Activated naive CD4-positive, alpha-beta T cell treated with anti-CD3 and anti-CD28 coated beads, Interleukin-2, amount 50 U/mL, for 24 hours (primary cell): ENCODE measurements at regions not wholly inside any gene's neighbourhood (a gene's known extent, or its start where the extent isn't known, plus 50 kb on each side); places are given as distances from the start of the nearest gene placed in this dataset.

ENCODE experiments used
- H3K27ac Mint-ChIP-seq: one replicate; pipeline ENCODE4 v1.8.0; 2021; ENCODE audit warnings: mild to moderate bottlenecking, mixed read lengths
- H3K27me3 Mint-ChIP-seq: one replicate; pipeline ENCODE4 v1.8.0; 2021; ENCODE audit warnings: mixed read lengths
- H3K36me3 Mint-ChIP-seq: one replicate; pipeline ENCODE4 v1.8.0; 2021; ENCODE audit warnings: mixed read lengths
- H3K4me1 Mint-ChIP-seq: one replicate; pipeline ENCODE4 v1.8.0; 2021; ENCODE audit warnings: mixed read lengths
- H3K4me3 Mint-ChIP-seq: one replicate; pipeline ENCODE4 v1.8.0; 2021; ENCODE audit warnings: mild to moderate bottlenecking, mixed read lengths
- H3K9me3 Mint-ChIP-seq: one replicate; pipeline ENCODE4 v1.8.0; 2021; ENCODE audit warnings: mixed read lengths

GRCh38 chr3:59326246-59327024 lies 276.6 kb upstream of the CFAP20DC start:
- H3K27ac Mint-ChIP-seq: no peak overlapping the region
- H3K36me3 Mint-ChIP-seq: no peaks in the 10 kb centered on the region
- peaks cover 5% of the 10 kb centered on the region for H3K9me3 Mint-ChIP-seq
- no peaks in the 10 kb centered on the region for H3K27me3 Mint-ChIP-seq
- H3K4me3 Mint-ChIP-seq: no peak overlapping the region
- no peaks in the 10 kb centered on the region for H3K4me1 Mint-ChIP-seq

- Mint-ChIP-seq H3K4me1 (no peaks in the 10 kb centered on the region), H3K36me3 (no peaks in the 10 kb centered on the region), H3K4me3 (no peak overlapping the region), H3K27ac (no peak overlapping the region), H3K27me3 (no peaks in the 10 kb centered on the region), H3K9me3 (peaks cover 3% of the 10 kb centered on the region)
Observed at GRCh38 chr3:59321881-59322540, 272.2 kb upstream of the CFAP20DC start.

- H3K36me3 Mint-ChIP-seq: no peaks in the 10 kb centered on the region
- H3K4me1 Mint-ChIP-seq: no peaks in the 10 kb centered on the region
- H3K27me3 Mint-ChIP-seq: no peaks in the 10 kb centered on the region
- H3K27ac Mint-ChIP-seq: no peak overlapping the region
- no peak overlapping the region for H3K4me3 Mint-ChIP-seq
- H3K9me3 Mint-ChIP-seq: no peaks in the 10 kb centered on the region
Observed at GRCh38 chr3:59320080-59320479, 270.3 kb upstream of the CFAP20DC start.

GRCh38 chr3:59319442-59319841 lies 269.6 kb upstream of the CFAP20DC start:
- Mint-ChIP-seq H3K4me3 (no peak overlapping the region), H3K4me1 (peaks cover under 1% of the 10 kb centered on the region), H3K9me3 (no peaks in the 10 kb centered on the region), H3K27ac (no peak overlapping the region), H3K36me3 (no peaks in the 10 kb centered on the region), H3K27me3 (no peaks in the 10 kb centered on the region)

GRCh38 chr3:59318881-59319280 lies 269.1 kb upstream of the CFAP20DC start:
- Mint-ChIP-seq H3K4me1 (peaks cover 5% of the 10 kb centered on the region), H3K36me3 (no peaks in the 10 kb centered on the region), H3K4me3 (no peak overlapping the region), H3K27me3 (no peaks in the 10 kb centered on the region), H3K9me3 (no peaks in the 10 kb centered on the region), H3K27ac (no peak overlapping the region)

- H3K36me3 Mint-ChIP-seq: no peaks in the 10 kb centered on the region
- H3K27me3 Mint-ChIP-seq: no peaks in the 10 kb centered on the region
- H3K4me3 Mint-ChIP-seq: no peak overlapping the region
- peaks cover 5% of the 10 kb centered on the region for H3K4me1 Mint-ChIP-seq
- H3K27ac Mint-ChIP-seq: no peak overlapping the region
- H3K9me3 Mint-ChIP-seq: no peaks in the 10 kb centered on the region
Observed at GRCh38 chr3:59317386-59317785, 267.6 kb upstream of the CFAP20DC start.

- no peaks in the 10 kb centered on the region for H3K36me3 Mint-ChIP-seq
Observed at GRCh38 chr3:59316688-59317275, 267.0 kb upstream of the CFAP20DC start.

GRCh38 chr3:59313365-59313764 lies 263.5 kb upstream of the CFAP20DC start:
- no peak overlapping the region for H3K4me3 Mint-ChIP-seq
- H3K36me3 Mint-ChIP-seq: no peaks in the 10 kb centered on the region
- H3K27ac Mint-ChIP-seq: no peak overlapping the region
- no peaks in the 10 kb centered on the region for H3K9me3 Mint-ChIP-seq
- H3K27me3 Mint-ChIP-seq: no peaks in the 10 kb centered on the region
- peaks cover 18% of the 10 kb centered on the region for H3K4me1 Mint-ChIP-seq

More at GRCh38 chr3:59316688-59317275, 267.0 kb upstream of the CFAP20DC start:
- Mint-ChIP-seq H3K4me1 (peaks cover 5% of the 10 kb centered on the region), H3K27me3 (no peaks in the 10 kb centered on the region), H3K27ac (no peak overlapping the region), H3K9me3 (no peaks in the 10 kb centered on the region), H3K4me3 (no peak overlapping the region)

- Mint-ChIP-seq H3K27ac (no peak overlapping the region), H3K4me1 (peaks cover 18% of the 10 kb centered on the region), H3K9me3 (no peaks in the 10 kb centered on the region), H3K36me3 (no peaks in the 10 kb centered on the region), H3K4me3 (no peak overlapping the region), H3K27me3 (no peaks in the 10 kb centered on the region)
Observed at GRCh38 chr3:59311231-59311630, 261.4 kb upstream of the CFAP20DC start.

- Mint-ChIP-seq H3K36me3 (no peaks in the 10 kb centered on the region), H3K27me3 (no peaks in the 10 kb centered on the region), H3K4me3 (no peak overlapping the region), H3K27ac (no peak overlapping the region), H3K9me3 (no peaks in the 10 kb centered on the region), H3K4me1 (peaks cover 18% of the 10 kb centered on the region)
Observed at GRCh38 chr3:59310736-59311135, 260.9 kb upstream of the CFAP20DC start.

GRCh38 chr3:59308684-59309083 lies 258.9 kb upstream of the CFAP20DC start:
- Mint-ChIP-seq H3K4me1 (peaks cover 13% of the 10 kb centered on the region), H3K27ac (no peak overlapping the region), H3K27me3 (no peaks in the 10 kb centered on the region), H3K4me3 (no peak overlapping the region), H3K36me3 (no peaks in the 10 kb centered on the region), H3K9me3 (no peaks in the 10 kb centered on the region)

- no peaks in the 10 kb centered on the region for H3K36me3 Mint-ChIP-seq
- no peaks in the 10 kb centered on the region for H3K27me3 Mint-ChIP-seq
Observed at GRCh38 chr3:59308001-59308400, 258.2 kb upstream of the CFAP20DC start.

GRCh38 chr3:59306436-59306835 lies 256.6 kb upstream of the CFAP20DC start:
- no peak overlapping the region for H3K27ac Mint-ChIP-seq
- H3K4me1 Mint-ChIP-seq: peaks cover 13% of the 10 kb centered on the region
- no peaks in the 10 kb centered on the region for H3K27me3 Mint-ChIP-seq
- no peaks in the 10 kb centered on the region for H3K36me3 Mint-ChIP-seq
- no peaks in the 10 kb centered on the region for H3K9me3 Mint-ChIP-seq
- H3K4me3 Mint-ChIP-seq: no peak overlapping the region

More at GRCh38 chr3:59308001-59308400, 258.2 kb upstream of the CFAP20DC start:
- Mint-ChIP-seq H3K4me1 (peaks cover 13% of the 10 kb centered on the region), H3K27ac (no peak overlapping the region), H3K9me3 (no peaks in the 10 kb centered on the region), H3K4me3 (no peak overlapping the region)

GRCh38 chr3:59304296-59304695 lies 254.5 kb upstream of the CFAP20DC start:
- no peaks in the 10 kb centered on the region for H3K27me3 Mint-ChIP-seq
- no peaks in the 10 kb centered on the region for H3K4me1 Mint-ChIP-seq
- no peaks in the 10 kb centered on the region for H3K36me3 Mint-ChIP-seq
- H3K9me3 Mint-ChIP-seq: no peaks in the 10 kb centered on the region
- H3K4me3 Mint-ChIP-seq: no peak overlapping the region
- H3K27ac Mint-ChIP-seq: no peak overlapping the region

GRCh38 chr3:59303452-59303851 lies 253.6 kb upstream of the CFAP20DC start:
- Mint-ChIP-seq H3K4me3 (no peak overlapping the region), H3K27ac (no peak overlapping the region), H3K27me3 (no peaks in the 10 kb centered on the region), H3K36me3 (no peaks in the 10 kb centered on the region), H3K9me3 (no peaks in the 10 kb centered on the region), H3K4me1 (no peaks in the 10 kb centered on the region)

- Mint-ChIP-seq H3K4me3 (no peak overlapping the region), H3K4me1 (no peaks in the 10 kb centered on the region), H3K9me3 (no peaks in the 10 kb centered on the region), H3K27ac (no peak overlapping the region), H3K36me3 (no peaks in the 10 kb centered on the region), H3K27me3 (no peaks in the 10 kb centered on the region)
Observed at GRCh38 chr3:59302442-59302841, 252.6 kb upstream of the CFAP20DC start.
